ENCODE measurements at regions not wholly inside any gene's neighbourhood (a gene's known extent, or its start where the extent isn't known, plus 50 kb on each side); places are given as distances from the start of the nearest gene placed in this dataset.

DNA sequence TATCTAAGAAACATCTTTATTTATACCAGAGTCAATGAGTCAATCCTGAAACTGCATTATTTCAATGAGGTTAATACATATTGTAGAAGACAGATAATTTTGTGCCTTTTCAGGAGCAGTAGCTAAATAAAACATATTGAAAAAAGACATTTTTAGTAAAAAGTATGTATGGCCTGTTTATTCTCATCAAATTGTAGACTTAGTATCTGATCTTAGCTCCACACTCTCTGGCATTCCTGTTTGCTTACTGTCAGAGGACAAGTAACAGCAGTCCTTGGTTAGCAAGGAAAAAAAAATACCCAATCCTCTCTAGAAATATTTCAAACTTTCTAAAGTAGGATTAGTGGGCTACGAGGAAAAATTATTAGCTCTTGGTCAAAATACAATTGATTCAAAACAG lies 50.5 kb upstream of the GUCY1A1 start:
- no peak for DNase-seq (ENCODE audit: low read depth in 3 of 3)

DNA sequence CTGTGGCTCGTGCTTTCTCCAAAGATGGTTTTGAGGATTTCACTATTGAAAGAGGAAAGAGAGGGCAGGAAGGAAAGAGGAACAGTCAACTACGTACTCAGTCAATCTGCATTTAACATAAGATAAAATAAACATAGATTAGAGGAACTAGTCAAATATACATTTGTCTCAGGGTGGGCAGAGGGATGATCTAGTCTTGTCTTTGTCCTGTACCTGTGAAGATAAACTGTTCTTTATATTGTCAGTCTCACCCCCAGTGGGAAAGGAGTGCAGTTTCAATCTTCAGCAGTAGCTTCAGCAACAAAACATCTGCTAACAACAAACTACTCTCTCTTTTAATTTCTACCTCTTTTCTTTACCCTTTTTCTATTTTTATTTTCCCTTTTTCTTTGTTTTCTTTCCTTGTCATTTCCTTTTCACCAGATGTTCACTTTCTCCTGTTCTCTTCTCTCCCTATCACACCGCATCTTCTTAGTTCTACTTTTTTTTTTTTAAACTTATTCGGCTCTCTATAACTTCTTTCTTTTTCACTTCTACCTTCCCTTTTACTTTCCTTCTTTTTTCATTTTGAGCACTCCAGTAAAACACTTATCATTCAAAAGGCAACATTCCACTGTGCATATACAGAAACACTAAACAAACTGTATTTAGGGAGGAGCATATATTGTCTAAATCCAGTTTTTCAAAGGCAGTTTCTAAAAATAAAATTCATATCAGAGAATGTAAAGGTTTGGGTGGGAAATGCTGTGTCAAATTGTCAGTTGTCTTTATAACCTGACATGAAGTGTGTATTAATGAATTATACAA lies 51.4 kb upstream of the GUCY1A1 start:
- no peak for DNase-seq (ENCODE audit: low read depth in 3 of 3)

DNA sequence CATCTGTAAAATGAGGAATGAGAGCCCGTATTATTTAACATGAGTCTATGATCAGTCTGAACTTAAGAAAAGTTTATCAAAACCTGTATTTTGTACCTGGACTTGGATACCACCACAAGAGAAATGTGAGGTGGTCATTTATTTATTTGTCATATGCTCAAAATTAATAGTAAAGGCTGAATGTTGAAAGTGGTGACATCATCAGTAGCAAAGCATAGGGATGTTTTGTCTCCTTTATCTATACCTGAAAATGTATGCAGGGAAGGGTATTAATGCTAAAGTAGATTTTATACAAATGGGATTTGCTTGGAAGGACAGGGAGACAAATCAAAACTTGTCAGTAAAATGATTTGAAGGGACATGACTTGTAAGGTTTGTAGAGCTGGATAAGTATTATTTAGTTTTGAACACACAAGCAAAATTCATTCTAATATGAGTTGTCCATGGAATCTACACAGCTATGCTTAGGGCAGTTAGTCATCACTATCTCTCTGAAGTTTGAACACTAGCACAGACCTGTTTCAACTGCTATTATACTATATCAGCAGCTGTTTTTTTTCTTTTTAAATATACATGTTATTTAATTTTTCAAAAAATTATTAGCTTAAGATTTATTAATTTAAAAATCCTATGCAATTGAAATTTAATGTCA lies 52.4 kb upstream of the GUCY1A1 start:
- DNase-seq (ENCODE audit: low read depth in 3 of 3) = no peak

DNA sequence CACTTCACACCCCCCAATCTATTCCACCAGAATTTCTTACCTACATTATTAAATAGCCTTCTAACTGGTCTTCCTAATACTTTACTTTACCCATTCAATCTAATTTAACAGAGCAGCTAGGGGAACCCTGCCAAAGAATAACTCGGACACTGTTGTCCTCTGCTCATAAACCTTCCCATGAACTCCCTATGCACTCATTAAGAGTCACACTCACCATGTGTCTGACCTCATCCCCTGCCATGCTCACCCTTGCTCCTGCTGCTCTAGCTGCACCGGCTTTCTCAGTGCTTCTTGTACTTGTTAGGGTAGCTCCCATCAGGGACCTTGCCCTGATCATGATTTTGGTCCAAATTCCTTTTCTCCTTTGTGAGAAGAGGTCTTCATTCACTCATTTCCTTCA lies 54.6 kb upstream of the GUCY1A1 start:
- DNase-seq (ENCODE audit: low read depth in 3 of 3) = no peak

DNA sequence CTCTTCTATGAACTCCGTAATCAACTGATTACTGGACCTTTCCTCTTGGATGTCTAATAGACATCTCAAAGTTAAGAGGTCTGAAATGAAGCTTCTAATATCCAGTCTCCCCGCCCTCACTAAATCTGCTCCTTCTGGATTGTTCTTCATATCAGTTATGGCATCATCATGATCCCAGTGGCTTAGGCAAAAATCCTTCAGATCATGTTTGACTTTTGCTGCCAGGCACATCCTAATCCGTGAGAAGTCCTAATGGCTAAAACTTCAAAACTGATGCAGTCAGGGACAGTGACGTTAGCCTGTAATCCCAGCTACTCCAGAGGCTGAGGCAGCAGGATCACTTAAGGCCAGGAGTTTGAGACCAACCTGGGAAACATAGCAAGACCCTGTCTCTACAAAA lies 55.1 kb upstream of the GUCY1A1 start:
- DNase-seq (ENCODE audit: low read depth in 3 of 3) = no peak

DNA sequence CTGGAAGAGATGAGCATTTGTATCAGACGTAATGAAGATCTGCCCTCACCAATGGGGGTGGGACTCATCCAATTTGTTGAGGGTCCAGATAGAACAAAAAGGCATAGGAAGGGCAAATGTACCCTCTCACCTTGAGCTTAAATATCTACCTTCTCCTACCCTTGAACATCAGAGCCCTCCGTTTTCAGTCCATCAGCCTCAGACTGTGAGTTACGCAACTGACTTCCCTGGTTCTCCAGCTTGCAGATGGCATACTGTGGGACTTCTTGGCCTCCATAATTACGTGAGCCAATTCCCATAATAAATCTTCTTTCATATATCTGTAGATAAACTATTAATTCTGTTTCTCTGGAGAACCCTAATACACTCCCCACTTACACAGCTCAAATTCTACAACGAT lies 56.5 kb upstream of the GUCY1A1 start:
- DNase-seq (ENCODE audit: low read depth in 3 of 3) = no peak

DNA sequence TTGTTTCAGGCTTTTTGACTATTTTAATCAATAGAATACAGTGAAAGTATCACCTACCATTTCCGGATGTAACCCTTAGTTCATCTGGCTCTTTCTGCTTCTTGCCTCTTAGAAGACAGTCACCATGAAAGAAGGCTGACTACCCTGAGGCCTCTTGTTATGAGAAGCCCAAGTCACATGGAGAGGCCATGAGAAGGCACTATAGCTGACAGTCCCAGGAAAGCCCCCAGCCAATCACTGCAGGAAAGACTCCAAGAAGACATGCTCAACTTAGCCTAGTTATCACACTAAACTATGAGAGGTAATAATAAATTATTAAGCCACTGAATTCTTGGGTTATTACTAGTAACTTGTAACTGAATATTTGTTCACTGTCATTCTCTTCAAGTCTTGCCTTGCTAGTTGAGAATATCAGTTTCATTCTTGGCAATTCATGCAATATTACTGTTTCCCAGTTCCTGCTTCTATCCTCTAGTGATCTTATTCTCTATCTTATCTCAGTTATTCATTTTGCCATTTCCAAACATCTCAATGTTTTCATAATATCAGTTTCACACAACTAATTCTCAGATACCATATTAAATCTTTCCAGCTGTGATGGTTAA lies 57.1 kb upstream of the GUCY1A1 start:
- DNase-seq (ENCODE audit: low read depth in 3 of 3) = no peak

DNA sequence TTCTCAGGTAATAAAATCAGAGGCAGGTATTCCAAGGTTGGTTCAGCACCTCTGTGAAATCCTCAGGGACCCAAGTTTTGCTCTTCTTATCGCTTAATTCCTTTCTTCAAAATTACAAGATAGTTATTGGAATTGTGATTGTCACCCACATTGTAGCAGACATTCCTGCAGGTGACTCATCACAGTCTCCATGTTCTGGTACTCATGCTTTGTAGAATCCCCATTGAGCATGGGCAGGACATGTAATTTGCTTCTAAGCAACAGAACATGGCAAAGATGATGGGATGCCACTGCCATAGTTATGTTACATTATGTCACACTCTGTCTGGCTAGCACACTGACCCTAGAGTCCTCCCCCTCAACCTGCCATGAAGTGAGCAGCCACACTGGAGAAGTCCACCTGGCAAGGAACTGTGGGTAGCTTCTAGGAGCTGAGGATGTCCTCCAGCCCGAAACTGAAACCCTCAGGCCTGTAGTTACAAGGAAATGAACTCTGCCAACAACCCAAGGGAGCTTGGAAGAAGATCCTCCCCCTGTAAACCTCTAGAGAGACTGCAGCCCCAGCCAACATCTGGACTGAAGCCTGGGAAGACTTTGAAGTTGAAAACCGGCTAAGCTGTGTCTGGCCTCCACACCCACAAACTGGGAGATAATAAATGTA lies 58.3 kb upstream of the GUCY1A1 start:
- DNase-seq (ENCODE audit: low read depth in 3 of 3) = no peak

DNA sequence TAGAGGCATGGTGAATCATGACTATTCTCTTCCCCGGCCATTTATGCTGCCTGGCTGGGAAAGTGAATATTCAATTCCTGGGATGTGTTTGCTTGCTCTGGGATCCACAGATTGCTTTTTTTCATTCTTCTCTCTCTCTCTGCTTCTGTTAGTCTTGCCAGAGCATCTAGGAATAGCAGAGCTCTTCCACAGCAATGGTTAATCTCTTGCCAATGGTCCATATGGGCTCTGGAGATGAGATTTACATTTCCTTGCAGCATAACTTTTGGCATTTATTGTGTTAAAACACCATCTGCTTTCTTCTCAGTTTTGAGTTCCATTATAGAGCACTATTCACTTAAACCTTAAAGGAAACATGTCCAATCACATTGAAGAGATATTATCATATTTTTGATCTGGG lies 59.2 kb upstream of the GUCY1A1 start:
- no peak for DNase-seq (ENCODE audit: low read depth in 3 of 3)

DNA sequence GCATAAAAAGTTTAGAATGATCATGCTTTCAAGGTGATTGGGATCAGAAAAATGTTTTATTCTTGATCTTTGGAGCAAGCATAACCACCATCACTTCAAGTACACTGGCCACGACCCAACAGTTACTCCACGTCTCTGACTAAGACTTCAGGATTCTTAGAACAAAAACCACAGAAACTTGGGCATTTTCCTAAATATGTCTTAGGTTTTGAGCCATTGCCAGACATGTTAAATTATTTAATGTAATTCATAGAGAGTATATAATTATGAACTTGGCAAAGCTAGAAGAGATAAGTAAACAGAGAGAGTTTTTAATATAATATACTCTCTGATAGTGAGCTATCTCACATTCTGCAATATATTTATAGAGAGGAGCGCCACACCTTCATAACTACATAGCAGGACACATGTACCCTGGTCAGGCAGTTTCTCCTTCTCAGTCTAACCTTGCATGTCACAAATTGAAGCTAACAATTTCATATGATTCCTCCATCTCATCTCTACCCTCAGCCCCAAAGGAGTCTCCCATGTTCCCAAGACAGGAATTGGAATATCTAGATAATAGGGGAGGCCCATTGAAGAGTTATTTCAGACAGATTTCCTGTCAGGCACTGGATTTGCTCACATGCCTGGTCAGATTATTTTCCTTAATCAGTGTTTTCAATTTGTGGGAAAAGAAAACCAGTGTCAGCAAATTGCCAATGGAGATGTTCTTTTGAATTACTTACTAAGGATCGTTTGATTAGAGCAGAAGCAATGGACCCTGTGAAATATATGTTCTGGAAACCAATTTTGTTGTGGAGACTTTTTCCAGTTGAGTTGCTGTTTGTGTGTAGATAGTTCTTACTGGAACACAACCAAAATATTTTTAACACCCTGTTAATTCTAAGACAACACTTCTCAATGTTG lies 61.7 kb upstream of the GUCY1A1 start:
- no peak for DNase-seq (ENCODE audit: low read depth in 3 of 3)

DNA sequence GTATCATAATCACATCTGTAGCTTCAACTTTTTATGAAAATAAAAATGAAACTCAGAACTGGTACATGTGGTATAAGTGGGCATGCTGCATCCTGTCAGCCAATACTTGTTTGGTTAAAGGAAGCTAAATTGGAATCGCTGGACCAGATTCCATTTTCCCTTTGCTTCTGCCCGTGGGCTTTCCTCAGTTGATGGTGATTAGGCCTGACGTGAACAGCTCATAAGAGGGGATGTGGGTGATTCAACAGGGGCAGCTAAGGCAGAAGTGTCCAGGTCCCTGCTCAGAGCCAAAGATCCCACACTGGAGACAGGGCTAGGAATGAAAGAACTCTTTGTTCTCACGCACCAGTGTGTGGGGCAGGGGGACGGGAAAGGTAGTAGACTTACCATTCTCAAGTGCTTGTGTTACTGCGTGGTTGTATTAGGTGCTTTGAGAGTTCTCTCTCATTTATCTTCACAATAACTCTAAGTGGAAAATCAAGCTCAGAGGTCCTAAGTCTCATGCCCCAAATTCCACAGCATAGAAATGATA lies 63.2 kb upstream of the GUCY1A1 start:
- DNase-seq (ENCODE audit: low read depth in 3 of 3) = no peak

DNA sequence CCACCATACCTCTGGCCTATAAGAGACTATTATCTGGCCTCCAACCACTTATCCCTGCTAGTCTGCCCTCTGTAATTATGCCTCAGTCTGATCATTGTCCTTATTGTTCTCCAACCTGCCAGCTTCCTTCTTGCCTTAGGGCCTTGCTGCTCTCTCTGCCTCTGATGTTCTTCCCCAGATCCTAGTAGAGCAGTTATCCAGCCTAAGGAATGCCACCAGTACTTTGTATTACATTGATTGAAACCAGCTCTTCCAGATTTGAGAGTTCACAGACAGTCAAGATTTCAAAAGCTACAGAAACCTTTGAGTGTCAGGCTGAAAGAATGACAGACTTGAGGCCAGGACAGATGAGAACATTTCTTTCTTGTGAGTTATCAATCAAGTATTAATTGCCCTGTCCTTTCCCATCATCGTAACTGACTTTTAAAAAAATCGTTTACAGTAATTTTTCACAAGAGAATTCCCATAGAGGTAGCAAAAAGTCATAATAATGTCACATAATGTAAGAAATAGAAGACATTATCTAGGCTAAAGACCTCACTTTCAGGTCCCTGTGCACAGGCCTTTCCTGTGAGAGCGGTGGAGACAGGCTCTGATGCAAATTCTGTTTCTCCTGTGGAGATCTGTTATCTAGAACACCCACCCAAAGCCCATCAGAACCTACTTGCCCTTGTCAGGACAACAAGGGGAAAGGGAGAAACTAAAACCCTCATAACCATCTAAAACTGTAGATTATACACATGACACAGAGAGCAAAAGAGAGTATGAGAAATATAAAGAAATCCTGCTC lies 64.1 kb upstream of the GUCY1A1 start:
- no peak for DNase-seq (ENCODE audit: low read depth in 3 of 3)

DNA sequence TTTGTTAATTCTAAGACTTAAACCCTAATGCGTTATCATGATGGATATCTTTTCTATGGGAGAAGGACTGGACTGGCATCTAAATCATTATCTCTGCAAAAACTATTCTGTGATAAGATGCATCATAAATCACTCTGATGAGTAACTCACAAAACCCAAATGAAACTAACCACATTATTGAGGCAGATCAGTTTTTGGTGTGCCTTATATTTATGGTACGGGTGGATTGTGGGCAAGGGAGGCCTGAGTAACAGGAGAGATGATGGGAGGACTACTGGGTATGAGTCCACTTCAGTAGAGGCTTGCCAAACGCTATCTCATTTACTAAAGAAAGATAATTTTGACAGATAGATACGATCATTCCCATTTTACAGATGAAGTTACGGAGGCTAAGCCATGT lies 66.4 kb upstream of the GUCY1A1 start:
- no peak for DNase-seq (ENCODE audit: low read depth in 3 of 3)

DNA sequence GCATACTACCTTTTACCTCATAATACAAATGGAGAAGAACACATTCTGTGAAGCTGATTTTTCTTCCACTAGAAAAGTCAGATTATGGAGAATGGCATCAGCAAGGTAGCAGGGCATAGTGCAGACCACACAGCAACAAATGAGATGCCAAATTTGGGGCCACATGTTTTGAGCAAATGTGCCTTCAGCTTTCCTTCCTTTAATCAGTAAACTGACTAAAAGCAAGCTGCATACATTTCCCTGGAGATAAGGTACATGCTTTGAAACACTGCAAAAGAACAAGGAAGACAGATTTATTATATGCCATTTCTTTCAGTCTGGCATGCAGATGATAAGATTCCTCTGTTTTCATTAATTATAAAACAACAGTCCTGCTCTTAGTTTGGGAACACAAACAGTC lies 67.1 kb upstream of the GUCY1A1 start:
- no peak for DNase-seq (ENCODE audit: low read depth in 3 of 3)

DNA sequence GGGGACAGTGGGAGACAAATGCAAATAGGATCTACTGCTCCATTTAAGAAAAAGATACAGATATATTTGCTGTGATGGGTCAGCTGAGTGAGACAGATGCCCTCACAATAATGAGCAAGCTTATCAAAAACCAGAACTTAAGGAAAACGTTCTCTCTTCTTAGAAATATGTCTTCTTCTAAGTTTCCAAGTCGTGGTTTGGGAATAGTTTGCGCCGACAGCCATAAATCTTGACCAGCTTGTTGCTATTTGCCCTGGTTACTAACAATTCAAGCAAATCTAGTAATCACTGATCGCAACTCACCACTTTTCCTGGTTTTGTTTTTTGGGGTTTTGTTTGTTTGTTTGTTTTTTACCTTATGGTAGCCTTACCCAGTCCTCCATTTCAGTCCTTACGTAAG lies 67.6 kb upstream of the GUCY1A1 start:
- no peak for DNase-seq (ENCODE audit: low read depth in 3 of 3)

DNA sequence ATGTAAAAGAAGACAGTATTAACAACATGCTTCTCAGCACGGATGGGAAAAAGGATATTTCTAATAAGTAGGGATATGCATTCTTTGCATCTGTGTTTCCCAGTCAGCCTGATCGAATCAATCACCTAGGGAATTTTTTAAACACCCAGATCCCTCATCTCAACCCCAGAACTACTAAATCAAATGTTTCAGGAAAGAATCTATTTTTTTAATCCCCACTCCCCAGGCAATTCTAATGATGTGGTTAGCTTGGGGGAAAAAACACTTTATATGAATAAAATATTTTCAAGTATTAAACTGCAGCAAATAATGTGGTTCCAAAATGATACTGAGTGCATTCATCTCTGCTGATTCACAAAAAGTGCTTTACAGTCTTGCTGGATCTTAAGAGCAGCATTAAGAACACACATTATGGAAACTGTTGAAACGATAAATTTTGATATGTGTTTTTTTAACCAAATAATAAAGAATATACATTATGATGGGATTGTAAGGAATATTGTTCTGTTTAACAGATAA lies 68.7 kb upstream of the GUCY1A1 start:
- no peak for DNase-seq (ENCODE audit: low read depth in 3 of 3)

DNA sequence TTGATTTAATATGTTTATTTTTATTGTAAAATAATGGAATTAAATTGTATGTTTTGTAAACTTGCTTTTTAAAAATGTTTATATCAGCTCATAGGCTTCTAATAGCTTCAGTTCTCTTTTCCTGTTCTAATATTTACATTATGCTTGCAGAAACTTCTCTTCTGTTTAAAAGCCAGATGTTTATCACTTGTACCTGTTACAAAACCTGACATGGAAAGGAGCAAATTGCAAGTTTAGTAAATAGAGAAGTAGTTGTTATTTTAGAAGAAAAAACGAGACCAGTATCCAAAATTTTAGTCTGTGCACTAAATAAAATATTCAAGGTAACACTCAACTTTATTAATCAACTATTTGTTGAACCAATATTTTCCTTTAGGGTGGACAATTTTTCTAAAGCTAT lies 69.4 kb upstream of the GUCY1A1 start:
- no peak for DNase-seq (ENCODE audit: low read depth in 3 of 3)

DNA sequence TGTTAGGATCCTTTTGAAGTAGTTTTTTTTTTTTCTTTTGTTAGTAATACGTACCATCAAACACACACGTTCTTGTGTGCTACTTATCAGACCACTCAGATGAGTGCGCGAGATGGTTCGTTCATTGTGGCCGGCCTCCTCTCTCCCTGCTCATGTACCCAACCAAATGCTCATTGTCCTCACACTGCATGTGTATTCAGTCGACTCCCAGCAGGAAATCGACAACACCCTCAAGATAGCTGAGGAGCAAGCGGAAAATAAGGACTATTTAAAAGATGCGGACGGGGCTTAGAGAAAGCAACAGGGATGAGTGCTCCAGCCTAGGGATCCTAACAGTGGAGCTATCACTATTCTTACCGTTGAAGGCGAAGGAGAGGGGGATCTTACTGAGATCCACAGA lies 72.9 kb upstream of the GUCY1A1 start:
- DNase-seq (ENCODE audit: low read depth in 3 of 3) = no peak

DNA sequence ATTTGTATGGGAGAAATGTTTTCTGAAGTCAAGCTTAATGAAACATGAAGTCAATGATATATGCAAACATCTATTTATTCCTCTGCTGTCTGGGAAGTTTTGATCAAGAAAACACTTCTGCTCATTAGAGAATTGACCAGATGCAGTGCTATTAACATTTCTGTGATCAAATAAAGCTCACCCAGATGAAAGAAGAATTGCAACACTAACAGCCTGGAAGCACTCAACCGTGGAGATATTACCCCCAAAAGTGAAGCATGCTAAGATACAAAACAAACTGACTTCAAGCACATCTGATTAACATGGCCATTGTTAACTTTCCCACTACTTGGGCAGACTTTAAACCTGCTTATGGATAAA lies 73.7 kb upstream of the GUCY1A1 start:
- no peak for DNase-seq (ENCODE audit: low read depth in 3 of 3)

DNA sequence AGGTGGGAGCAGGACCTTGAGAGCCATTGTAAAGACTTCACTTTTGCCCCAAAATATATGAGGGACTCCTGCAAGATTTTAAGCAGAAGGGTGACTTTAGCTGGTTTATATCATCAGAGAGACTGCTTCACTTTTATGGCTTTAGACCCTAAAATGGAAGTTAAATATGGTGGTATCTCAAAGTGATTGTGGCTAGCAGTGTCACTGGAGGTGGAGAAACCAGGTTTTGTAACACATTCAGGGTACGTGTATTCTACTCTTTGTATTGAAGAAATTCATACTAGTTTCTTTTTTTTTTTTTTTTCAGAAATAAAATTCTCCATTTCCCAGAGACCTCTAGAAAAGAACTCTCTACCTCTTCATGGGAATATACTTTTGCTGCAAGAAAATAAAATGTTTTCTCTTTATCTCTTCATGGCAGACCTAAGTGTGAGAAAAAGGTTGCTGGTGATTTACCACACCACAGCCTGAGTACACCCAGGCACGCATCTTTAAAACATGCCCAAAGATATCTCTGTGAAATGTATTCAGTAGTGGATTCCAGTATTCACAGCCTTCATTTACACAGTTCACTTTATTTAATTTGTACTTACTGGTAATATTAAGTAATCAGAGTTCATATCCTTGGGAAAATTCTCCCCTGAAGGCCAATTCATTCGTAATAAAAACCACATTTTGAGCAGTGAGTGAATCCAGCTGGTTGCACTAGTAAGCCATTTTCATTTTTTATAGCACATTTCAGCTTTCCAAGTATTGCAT lies 74.3 kb upstream of the GUCY1A1 start:
- no peak for DNase-seq (ENCODE audit: low read depth in 3 of 3)
